Brain microvascular endothelial cell (primary cell): ENCODE measurements at regions not wholly inside any gene's neighbourhood (a gene's known extent, or its start where the extent isn't known, plus 50 kb on each side); places are given as distances from the start of the nearest gene placed in this dataset.

ENCODE experiments used
- DNase-seq: peaks from one replicate; pipeline ENCODE4 v3.0.0-alpha.2; 2020
- H3K27ac ChIP-seq: fragments of 250-450 bp; sonication (Bioruptor Pico); 2 replicates; pipeline ENCODE4 v1.5.1; 2020; ENCODE audit warnings: mild to moderate bottlenecking, moderate library complexity
- H3K27me3 ChIP-seq: fragments of 250-450 bp; sonication (Bioruptor Pico); replicated peaks from 2 replicates; pipeline ENCODE4 v1.5.1; 2020; ENCODE audit warnings: mild to moderate bottlenecking
- H3K36me3 ChIP-seq: fragments of 250-450 bp; sonication (Bioruptor Pico); replicated peaks from 2 replicates; pipeline ENCODE4 v1.5.1; 2020; ENCODE audit warnings: mild to moderate bottlenecking
- H3K4me3 ChIP-seq: 2 replicates; pipeline ENCODE4 v1.5.1; 2011; ENCODE audit warnings: low read depth, mild to moderate bottlenecking, control low read depth, low read length, moderate library complexity
- CTCF ChIP-seq: IDR thresholded peaks from 2 replicates; pipeline ENCODE4 v1.5.1; 2011; ENCODE audit warnings: low read depth, mild to moderate bottlenecking, moderate library complexity, low read length, control low read depth, inconsistent platforms; ENCODE audit errors: missing control alignments
- in situ Hi-C: cut with HindIII; loops from 2 replicates; pipeline ENCODE4 v1.10.0; 2017; ENCODE audit warnings: low sequenced_read_pairs, low pct_ligation_motif_present

GRCh38 chr12:115430636-115431035, 746.7 kb upstream of the TBX3 start:
- Histone ChIP-seq H3K36me3 (no peaks in the 10 kb centered on the region), H3K27me3 (no peaks in the 10 kb centered on the region), H3K27ac (no peak overlapping the region), H3K4me3 (no peak overlapping the region)
- no peak for DNase-seq
- no peak for TF ChIP-seq CTCF
- in situ Hi-C loops = no loop called here

- TF ChIP-seq CTCF = no peak
These were observed 742.8 kb upstream of the TBX3 start for GRCh38 chr12:115426732-115427131.

GRCh38 chr12:115424003-115424402, 740.0 kb upstream of the TBX3 start:
- no peak overlapping the region for H3K4me3 ChIP-seq
- no peak for DNase-seq
- no peak for TF ChIP-seq CTCF
- no peaks in the 10 kb centered on the region for H3K36me3 ChIP-seq
- no peak overlapping the region for H3K27ac ChIP-seq
- H3K27me3 ChIP-seq = no peaks in the 10 kb centered on the region
- in situ Hi-C loops = no loop called here

More at GRCh38 chr12:115426732-115427131, 742.8 kb upstream of the TBX3 start:
- Histone ChIP-seq H3K4me3 (no peak overlapping the region), H3K36me3 (no peaks in the 10 kb centered on the region), H3K27ac (no peak overlapping the region), H3K27me3 (no peaks in the 10 kb centered on the region)
- no peak for DNase-seq
- in situ Hi-C loops = no loop called here

- in situ Hi-C loops = no loop called here
- DNase-seq = no peak
These were observed 739.6 kb upstream of the TBX3 start for GRCh38 chr12:115423546-115423987.

GRCh38 chr12:115422845-115423545, 739.0 kb upstream of the TBX3 start:
- H3K36me3 ChIP-seq = no peaks in the 10 kb centered on the region
- no peak for TF ChIP-seq CTCF
- H3K27me3 ChIP-seq = no peaks in the 10 kb centered on the region
- no peak overlapping the region for H3K4me3 ChIP-seq
- in situ Hi-C loops = no loop called here
- H3K27ac ChIP-seq = no peak overlapping the region
- DNase-seq = no peak

More at GRCh38 chr12:115423546-115423987, 739.6 kb upstream of the TBX3 start:
- H3K36me3 ChIP-seq = no peaks in the 10 kb centered on the region
- H3K4me3 ChIP-seq = no peak overlapping the region
- H3K27me3 ChIP-seq = no peaks in the 10 kb centered on the region
- TF ChIP-seq CTCF = no peak
- no peak overlapping the region for H3K27ac ChIP-seq
